ENCODE measurements at regions not wholly inside any gene's neighbourhood (a gene's known extent, or its start where the extent isn't known, plus 50 kb on each side); places are given as distances from the start of the nearest gene placed in this dataset.
"Not testable (repeated sequence)": the region's sequence is repeated elsewhere in the genome, so short reads cannot be mapped to it uniquely, and the experiment has no call there.

- no peak overlapping the region for H3K4me3 ChIP-seq (replicated peaks in 1 of 4; ENCODE audit: control extremely low read depth in 1 of 4, insufficient read depth in 1 of 4, low read depth in 3 of 4, low read length in 4 of 4)
- H3K4me1 ChIP-seq (ENCODE audit: control insufficient read depth, extremely low read depth, insufficient read depth, low read length): no peaks in the 10 kb centered on the region
- H3K9me3 ChIP-seq (ENCODE audit: control insufficient read depth, insufficient read depth, low read depth, low read length): no peaks in the 10 kb centered on the region
- H3K79me2 ChIP-seq (ENCODE audit: control insufficient read depth, insufficient read depth, low read length): no peaks in the 10 kb centered on the region
- no peak overlapping the region for H3K27ac ChIP-seq (ENCODE audit: insufficient read depth, low read length)
- H4K20me1 ChIP-seq (ENCODE audit: control insufficient read depth, extremely low read depth, insufficient read depth, low read length): no peaks in the 10 kb centered on the region
- H3K4me2 ChIP-seq (ENCODE audit: extremely low read depth, insufficient read depth, low read length): no peak overlapping the region
- H2AFZ ChIP-seq (ENCODE audit: low read length): no peak overlapping the region
- no peak for TF ChIP-seq EZH2 (IDR thresholded peaks at IDR 0.05; ENCODE audit: low read length, missing control alignments)
- TF ChIP-seq CTCF (conservative IDR thresholded peaks at IDR 0.05 in 1 of 2, IDR thresholded peaks at IDR 0.05 in 1 of 2; ENCODE audit: low read depth in 1 of 2, low read length in 2 of 2): no peak
- no peaks in the 10 kb centered on the region for H3K27me3 ChIP-seq (ENCODE audit: control insufficient read depth, insufficient read depth, low read length)
- peak in 1 of 2 donors; percentile 13 for DNase-seq (ENCODE audit: low read depth in 2 of 2)
- H3K36me3 ChIP-seq (ENCODE audit: control insufficient read depth, insufficient read depth, low read length): no peaks in the 10 kb centered on the region
- H3K9ac ChIP-seq (ENCODE audit: insufficient read depth, low read length): no peak overlapping the region
These were observed 91.5 kb upstream of the CDH9 start for GRCh38 chr5:27129926-27130325.

- H3K27me3 ChIP-seq (ENCODE audit: control insufficient read depth, insufficient read depth, low read length): no peaks in the 10 kb centered on the region
- no peak for DNase-seq (ENCODE audit: low read depth in 2 of 2)
- H3K27ac ChIP-seq (ENCODE audit: insufficient read depth, low read length): no peak overlapping the region
- no peaks in the 10 kb centered on the region for H3K9me3 ChIP-seq (ENCODE audit: control insufficient read depth, insufficient read depth, low read depth, low read length)
- no peak overlapping the region for H3K4me3 ChIP-seq (replicated peaks in 1 of 4; ENCODE audit: control extremely low read depth in 1 of 4, insufficient read depth in 1 of 4, low read depth in 3 of 4, low read length in 4 of 4)
- no peak for TF ChIP-seq CTCF (conservative IDR thresholded peaks at IDR 0.05 in 1 of 2, IDR thresholded peaks at IDR 0.05 in 1 of 2; ENCODE audit: low read depth in 1 of 2, low read length in 2 of 2)
- TF ChIP-seq EZH2 (IDR thresholded peaks at IDR 0.05; ENCODE audit: low read length, missing control alignments): no peak
- H3K9ac ChIP-seq (ENCODE audit: insufficient read depth, low read length): no peak overlapping the region
- H3K4me1 ChIP-seq (ENCODE audit: control insufficient read depth, extremely low read depth, insufficient read depth, low read length): no peaks in the 10 kb centered on the region
- H4K20me1 ChIP-seq (ENCODE audit: control insufficient read depth, extremely low read depth, insufficient read depth, low read length): no peaks in the 10 kb centered on the region
- H3K4me2 ChIP-seq (ENCODE audit: extremely low read depth, insufficient read depth, low read length): no peak overlapping the region
- H3K36me3 ChIP-seq (ENCODE audit: control insufficient read depth, insufficient read depth, low read length): no peaks in the 10 kb centered on the region
- H3K79me2 ChIP-seq (ENCODE audit: control insufficient read depth, insufficient read depth, low read length): no peaks in the 10 kb centered on the region
- no peak overlapping the region for H2AFZ ChIP-seq (ENCODE audit: low read length)
These were observed 87.5 kb upstream of the CDH9 start for GRCh38 chr5:27125856-27126255.

- Histone ChIP-seq H3K36me3 (ENCODE audit: control insufficient read depth, insufficient read depth, low read length) (no peaks in the 10 kb centered on the region), H3K9me3 (ENCODE audit: control insufficient read depth, insufficient read depth, low read depth, low read length) (no peaks in the 10 kb centered on the region), H3K4me1 (ENCODE audit: control insufficient read depth, extremely low read depth, insufficient read depth, low read length) (no peaks in the 10 kb centered on the region), H3K9ac (ENCODE audit: insufficient read depth, low read length) (no peak overlapping the region), H3K27ac (ENCODE audit: insufficient read depth, low read length) (no peak overlapping the region), H3K27me3 (ENCODE audit: control insufficient read depth, insufficient read depth, low read length) (no peaks in the 10 kb centered on the region), H3K4me2 (ENCODE audit: extremely low read depth, insufficient read depth, low read length) (no peak overlapping the region), H4K20me1 (ENCODE audit: control insufficient read depth, extremely low read depth, insufficient read depth, low read length) (no peaks in the 10 kb centered on the region), H3K4me3 (replicated peaks in 1 of 4; ENCODE audit: control extremely low read depth in 1 of 4, insufficient read depth in 1 of 4, low read depth in 3 of 4, low read length in 4 of 4) (no peak overlapping the region), H3K79me2 (ENCODE audit: control insufficient read depth, insufficient read depth, low read length) (no peaks in the 10 kb centered on the region), H2AFZ (ENCODE audit: low read length) (no peak overlapping the region)
- peak in 1 of 2 donors; percentile 51 for TF ChIP-seq CTCF (conservative IDR thresholded peaks at IDR 0.05 in 1 of 2, IDR thresholded peaks at IDR 0.05 in 1 of 2; ENCODE audit: low read depth in 1 of 2, low read length in 2 of 2)
- no peak for TF ChIP-seq EZH2 (IDR thresholded peaks at IDR 0.05; ENCODE audit: low read length, missing control alignments)
- DNase-seq (ENCODE audit: low read depth in 2 of 2): peak in 1 of 2 donors; percentile 8
These were observed 86.2 kb upstream of the CDH9 start for GRCh38 chr5:27124590-27124989.

GRCh38 chr5:27119736-27120321 is 81.4 kb upstream of the CDH9 start:
- H3K27me3 ChIP-seq (ENCODE audit: control insufficient read depth, insufficient read depth, low read length): not testable (repeated sequence)

More at GRCh38 chr5:27119736-27120321, 81.4 kb upstream of the CDH9 start:
- not testable (repeated sequence) for H3K9me3 ChIP-seq (ENCODE audit: control insufficient read depth, insufficient read depth, low read depth, low read length); H3K4me1 ChIP-seq (ENCODE audit: control insufficient read depth, extremely low read depth, insufficient read depth, low read length); H3K79me2 ChIP-seq (ENCODE audit: control insufficient read depth, insufficient read depth, low read length); H3K4me2 ChIP-seq (ENCODE audit: extremely low read depth, insufficient read depth, low read length); H3K27ac ChIP-seq (ENCODE audit: insufficient read depth, low read length); DNase-seq (ENCODE audit: low read depth in 2 of 2); H3K4me3 ChIP-seq (replicated peaks in 1 of 4; ENCODE audit: control extremely low read depth in 1 of 4, insufficient read depth in 1 of 4, low read depth in 3 of 4, low read length in 4 of 4); H2AFZ ChIP-seq (ENCODE audit: low read length); H3K36me3 ChIP-seq (ENCODE audit: control insufficient read depth, insufficient read depth, low read length); H4K20me1 ChIP-seq (ENCODE audit: control insufficient read depth, extremely low read depth, insufficient read depth, low read length); H3K9ac ChIP-seq (ENCODE audit: insufficient read depth, low read length)

Data from fibroblast of lung (primary cell).